Heart left ventricle (tissue), 13 donors: ENCODE measurements at regions not wholly inside any gene's neighbourhood (a gene's known extent, or its start where the extent isn't known, plus 50 kb on each side); places are given as distances from the start of the nearest gene placed in this dataset.

Source experiments
- CTCF ChIP-seq, 12 donors: fragments of 200-600 bp; sonication (generic) in 4 of 12; IDR thresholded peaks; one replicate each; pipeline versions ENCODE4 v1.5.0 to v1.8.0; 2018 to 2022; ENCODE audit warnings: antibody characterized with exemption in 12 of 12, mild to moderate bottlenecking in 5 of 12
- POLR2A ChIP-seq, 2 donors: fragments of 450-650 bp; IDR thresholded peaks; one replicate each; pipeline ENCODE4 v1.6.1; 2017; ENCODE audit warnings: antibody characterized with exemption in 2 of 2, mild to moderate bottlenecking in 2 of 2, moderate library complexity in 2 of 2
- donor health status: ischemic (EF 13 %, LVEDD 7.1; RV severe dilation, severe dysfunction).
- donor health status: DM: no; HTN: yes; CAD: no.
- donor health status: DM: no; HTN: no; CAD: no.
- donor health status: ischemic (EF 25% LVEDD 6.9; RV normal size, moderate dysfunction).
- donor health status: ischemic (EF 25% LVEDD 5.7; RV mildly dilated, moderate dysfunction).
- donor health status: ischemic (EF 35%, LVEDD 5.7; RV mildly dilated, moderate dysfunction).
- donor health status: nonischemic (EF 11% LVEDD 7.7; RV severe dilation, severe dysfunction).
- donor health status: DM: yes; HTN: yes; CAD: no.
- donor health status: PGD.
- donor health status: ischemic (EF 29% LVEDD 5.4; RV normal size, mild dysfunction).
- donor health status: nonischemic (EF 23%, LVEDD 6.1; RV moderate dilation, normal function).

DNA sequence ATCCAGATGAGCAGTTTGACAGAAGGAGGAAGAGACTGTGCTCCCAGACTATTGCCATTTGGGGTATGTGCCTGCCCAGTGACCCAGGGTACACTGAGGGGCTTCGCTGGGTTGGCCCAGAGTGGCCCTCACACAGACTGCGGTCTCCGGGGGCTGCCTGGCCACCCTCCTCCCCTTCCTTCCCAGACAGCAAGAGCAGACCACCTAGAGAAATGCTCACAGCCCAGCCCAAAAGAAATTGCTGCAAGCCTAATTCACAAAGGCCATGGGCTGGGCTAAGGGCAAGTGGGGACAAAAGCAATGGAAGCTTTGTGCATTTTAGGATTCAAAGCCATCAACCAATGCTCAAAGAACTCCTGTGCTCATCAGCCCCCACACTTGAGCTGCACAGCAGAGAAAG lies 277.6 kb downstream of the CDC5L start:
- TF ChIP-seq CTCF (IDR thresholded peaks at IDR 0.05) (no peak), POLR2A (IDR thresholded peaks at IDR 0.05) (no peak)
